ENCODE measurements at regions not wholly inside any gene's neighbourhood (a gene's known extent, or its start where the extent isn't known, plus 50 kb on each side); places are given as distances from the start of the nearest gene placed in this dataset.

GRCh38 chrX:95628796-95629195 is 1055.8 kb upstream of the DIAPH2 start:
- TF ChIP-seq NFIC (IDR thresholded peaks at IDR 0.05) (no peak), REST (IDR thresholded peaks at IDR 0.05; ENCODE audit: low read depth) (no peak), USF1 (IDR thresholded peaks at IDR 0.05) (no peak), TEAD4 (IDR thresholded peaks at IDR 0.05) (no peak), FOXM1 (IDR thresholded peaks at IDR 0.05; ENCODE audit: borderline replicate concordance, low read depth) (no peak), TCF12 (IDR thresholded peaks at IDR 0.05; ENCODE audit: low read depth) (no peak), TAF1 (IDR thresholded peaks at IDR 0.05; ENCODE audit: low read depth) (no peak), EGR1 (IDR thresholded peaks at IDR 0.05) (no peak), ZBTB7A (IDR thresholded peaks at IDR 0.05; ENCODE audit: low read depth) (no peak), EP300 (IDR thresholded peaks at IDR 0.05; ENCODE audit: borderline replicate concordance) (no peak), CEBPB (IDR thresholded peaks at IDR 0.05) (no peak)

GRCh38 chrX:95629737-95630136 is 1054.9 kb upstream of the DIAPH2 start:
- TF ChIP-seq EGR1 (IDR thresholded peaks at IDR 0.05) (no peak), TAF1 (IDR thresholded peaks at IDR 0.05; ENCODE audit: low read depth) (no peak), TEAD4 (IDR thresholded peaks at IDR 0.05) (no peak), YY1 (IDR thresholded peaks at IDR 0.05; ENCODE audit: low read depth) (no peak), ZBTB7A (IDR thresholded peaks at IDR 0.05; ENCODE audit: low read depth) (no peak), NFIC (IDR thresholded peaks at IDR 0.05) (no peak), MAX (IDR thresholded peaks at IDR 0.05) (no peak), EP300 (IDR thresholded peaks at IDR 0.05; ENCODE audit: borderline replicate concordance) (no peak), REST (IDR thresholded peaks at IDR 0.05; ENCODE audit: low read depth) (no peak), TCF12 (IDR thresholded peaks at IDR 0.05; ENCODE audit: low read depth) (no peak), USF1 (IDR thresholded peaks at IDR 0.05) (no peak)

DNA sequence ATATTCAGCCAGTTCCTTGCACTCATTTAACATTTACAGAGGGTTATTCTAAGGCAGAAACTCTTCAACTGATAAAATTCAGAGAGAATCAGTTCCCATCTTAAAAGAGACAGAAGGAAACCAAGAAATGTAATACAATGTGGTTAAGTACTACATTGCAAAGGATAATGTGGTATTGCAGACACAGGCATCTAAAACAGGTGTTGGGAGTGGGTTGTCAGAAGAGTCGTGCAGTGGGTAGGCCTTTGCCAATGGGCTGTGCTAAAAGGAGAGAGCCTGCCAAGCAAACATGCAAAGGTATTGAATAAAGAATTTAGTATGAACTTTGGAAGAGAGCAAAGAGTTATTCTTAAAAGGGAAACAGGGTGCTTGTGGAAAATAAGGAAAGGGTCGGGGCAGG is 1044.4 kb upstream of the DIAPH2 start:
- TF ChIP-seq TEAD4 (IDR thresholded peaks at IDR 0.05) (no peak), YY1 (IDR thresholded peaks at IDR 0.05; ENCODE audit: low read depth) (no peak), FOXM1 (IDR thresholded peaks at IDR 0.05; ENCODE audit: borderline replicate concordance, low read depth) (no peak), CEBPB (IDR thresholded peaks at IDR 0.05) (no peak), USF1 (IDR thresholded peaks at IDR 0.05) (no peak), ZBTB7A (IDR thresholded peaks at IDR 0.05; ENCODE audit: low read depth) (no peak), TAF1 (IDR thresholded peaks at IDR 0.05; ENCODE audit: low read depth) (no peak), RAD21 (IDR thresholded peaks at IDR 0.05; ENCODE audit: low read depth) (no peak), MAX (IDR thresholded peaks at IDR 0.05) (no peak), TCF12 (IDR thresholded peaks at IDR 0.05; ENCODE audit: low read depth) (no peak)

DNA sequence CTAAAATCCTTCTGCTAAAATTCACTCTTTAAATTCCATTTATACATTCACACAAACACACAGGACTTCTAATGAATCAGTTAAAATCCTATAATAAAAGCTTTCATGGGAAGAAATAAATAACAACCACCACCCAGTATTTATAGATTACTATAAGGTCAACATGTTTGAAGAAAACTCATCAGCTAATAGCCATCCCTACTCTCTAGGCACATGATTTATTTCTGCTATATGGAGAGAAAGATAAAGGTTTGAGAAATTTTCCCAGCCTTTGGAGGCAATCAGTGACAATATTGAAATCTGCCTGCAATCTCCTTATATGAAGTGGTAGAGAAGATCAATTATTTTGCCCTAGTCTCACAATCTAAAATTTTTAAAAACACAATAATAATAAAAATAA is 1038.9 kb upstream of the DIAPH2 start:
- TF ChIP-seq EGR1 (IDR thresholded peaks at IDR 0.05) (no peak), NFIC (IDR thresholded peaks at IDR 0.05) (no peak), EP300 (IDR thresholded peaks at IDR 0.05; ENCODE audit: borderline replicate concordance) (no peak), CREB1 (IDR thresholded peaks at IDR 0.05; ENCODE audit: low read depth) (no peak), YY1 (IDR thresholded peaks at IDR 0.05; ENCODE audit: low read depth) (no peak), FOXM1 (IDR thresholded peaks at IDR 0.05; ENCODE audit: borderline replicate concordance, low read depth) (no peak), MAX (IDR thresholded peaks at IDR 0.05) (no peak)

DNA sequence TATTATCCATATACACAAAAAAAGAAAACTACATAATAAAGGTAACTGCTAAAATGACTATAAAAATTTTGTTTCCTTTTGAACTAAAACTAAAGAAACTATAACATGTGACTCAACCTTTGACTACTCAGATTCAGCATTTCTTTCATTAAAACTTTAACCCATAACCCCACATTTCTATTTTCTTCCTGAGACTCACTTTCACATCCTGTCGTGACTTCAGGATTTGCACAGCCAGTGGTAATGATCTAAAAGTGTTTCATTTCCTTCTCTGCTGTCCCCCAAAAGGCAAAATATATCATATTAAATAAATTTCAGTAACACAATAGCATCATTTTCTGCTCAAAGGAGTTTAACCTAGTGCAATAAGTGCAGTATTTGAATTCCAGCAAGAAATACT is 1022.4 kb upstream of the DIAPH2 start:
- TF ChIP-seq REST (IDR thresholded peaks at IDR 0.05; ENCODE audit: low read depth), result no peak
- TF ChIP-seq EP300 (IDR thresholded peaks at IDR 0.05; ENCODE audit: borderline replicate concordance), result no peak
- no peak for TF ChIP-seq USF1 (IDR thresholded peaks at IDR 0.05)
- TF ChIP-seq RAD21 (IDR thresholded peaks at IDR 0.05; ENCODE audit: low read depth), result no peak
- TF ChIP-seq FOXM1 (IDR thresholded peaks at IDR 0.05; ENCODE audit: borderline replicate concordance, low read depth), result no peak
- no peak for TF ChIP-seq TAF1 (IDR thresholded peaks at IDR 0.05; ENCODE audit: low read depth)
- no peak for TF ChIP-seq NFIC (IDR thresholded peaks at IDR 0.05)
- TF ChIP-seq ZBTB7A (IDR thresholded peaks at IDR 0.05; ENCODE audit: low read depth), result no peak
- no peak for TF ChIP-seq MAX (IDR thresholded peaks at IDR 0.05)
- no peak for TF ChIP-seq CREB1 (IDR thresholded peaks at IDR 0.05; ENCODE audit: low read depth)
- no peak for TF ChIP-seq YY1 (IDR thresholded peaks at IDR 0.05; ENCODE audit: low read depth)

Measured in Ishikawa (cell line).